HG03571 (cell line): ENCODE measurements at regions not wholly inside any gene's neighbourhood (a gene's known extent, or its start where the extent isn't known, plus 50 kb on each side); places are given as distances from the start of the nearest gene placed in this dataset.
"Not testable (repeated sequence)": the region's sequence is repeated elsewhere in the genome, so short reads cannot be mapped to it uniquely, and the experiment has no call there.

Experiments
- ATAC-seq: cut with Tn5 transposase; IDR thresholded peaks from one replicate; pipeline ENCODE4 v1.9.1; 2021; ENCODE audit not compliant: unreplicated experiment

DNA sequence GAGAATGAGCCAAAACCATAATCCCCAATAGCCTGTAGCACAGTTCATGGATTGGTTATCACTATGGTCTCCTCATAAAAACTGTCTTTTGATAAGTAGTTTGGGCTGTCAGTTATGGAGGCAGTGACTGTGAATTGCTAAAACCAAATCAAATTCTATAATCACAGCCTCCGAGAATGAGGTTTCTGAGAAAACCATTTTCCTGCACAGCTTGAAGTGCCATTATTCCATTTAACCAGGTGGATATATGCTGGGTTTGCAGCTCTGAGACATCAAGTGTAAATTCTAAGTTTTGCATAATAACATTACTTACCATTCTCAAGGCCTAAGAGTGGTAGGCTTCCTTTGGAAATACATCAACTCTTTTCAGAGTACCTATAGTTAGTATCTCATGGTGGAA is 485.4 kb downstream of the FRK start:
- no peak for ATAC-seq

- ATAC-seq: no peak
Measured at GRCh38 chr6:115573861-115574260, 486.8 kb downstream of the FRK start.

DNA sequence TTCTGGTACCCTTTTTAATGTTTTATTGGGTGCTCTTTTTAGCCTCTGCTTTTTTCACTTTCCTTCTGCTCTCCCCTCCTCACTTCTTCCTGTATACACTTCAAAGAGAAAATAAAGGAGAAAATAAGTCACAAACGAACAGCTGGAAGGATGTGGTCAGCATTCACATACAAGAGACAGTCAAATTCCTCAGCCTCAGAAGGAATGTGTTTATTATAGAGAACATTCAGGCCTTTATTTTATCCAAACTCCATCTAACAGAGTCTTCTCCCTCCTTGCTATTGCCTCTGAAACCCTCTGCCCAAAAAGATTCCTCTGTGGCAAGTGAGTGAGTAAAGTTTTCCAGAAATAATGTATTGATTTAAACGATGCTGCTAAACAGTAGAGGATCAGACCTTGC is 490.4 kb downstream of the FRK start:
- ATAC-seq: no peak

GRCh38 chr6:115554060-115554459 is 506.6 kb downstream of the FRK start:
- ATAC-seq: no peak

GRCh38 chr6:115551527-115551926 is 509.2 kb downstream of the FRK start:
- ATAC-seq: no peak

- ATAC-seq: no peak
Measured at GRCh38 chr6:115545672-115545986, 515.1 kb downstream of the FRK start.

DNA sequence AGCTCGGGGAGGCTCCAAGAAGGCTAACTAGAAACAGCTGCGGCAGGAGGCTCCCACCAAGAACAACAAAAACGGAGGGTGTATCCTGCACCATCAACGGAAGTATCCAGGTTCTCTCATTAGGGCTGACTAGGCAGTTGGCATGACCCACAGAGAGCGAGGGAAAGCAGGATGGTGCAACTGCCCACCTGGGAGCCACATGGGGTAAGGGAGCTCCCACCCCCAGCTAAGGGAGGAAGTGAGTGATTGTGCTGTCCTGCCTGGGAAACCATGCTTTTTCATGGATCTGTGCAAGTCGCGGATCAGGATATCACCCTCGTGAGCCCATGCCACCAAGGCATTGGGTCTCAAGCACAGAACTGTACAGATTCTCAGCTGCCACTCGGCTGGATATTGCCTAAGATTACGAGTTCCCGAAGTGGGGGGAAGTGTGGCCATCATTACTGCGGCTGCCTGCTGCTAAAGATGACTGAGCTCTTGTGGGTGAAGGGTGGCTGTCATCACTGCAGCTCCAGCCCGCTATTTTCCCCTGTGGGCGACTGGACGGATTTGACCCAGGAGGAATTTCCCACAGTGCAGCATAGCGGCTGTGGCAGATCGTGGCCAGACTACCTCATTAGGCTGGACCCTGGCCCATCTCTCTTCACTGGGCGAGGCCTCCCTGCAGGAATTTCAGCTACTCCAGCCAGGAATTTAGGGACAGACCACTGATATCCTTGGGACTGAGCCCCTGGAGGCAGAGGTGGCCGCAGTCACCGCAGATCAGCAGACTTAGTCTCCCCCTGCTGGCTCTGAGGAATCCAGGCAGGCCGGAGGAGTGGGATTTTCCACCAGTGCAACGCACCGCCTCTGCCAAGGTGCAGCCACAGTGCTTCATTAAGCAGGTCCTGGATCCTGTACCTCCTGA is 515.7 kb downstream of the FRK start:
- no peak for ATAC-seq

DNA sequence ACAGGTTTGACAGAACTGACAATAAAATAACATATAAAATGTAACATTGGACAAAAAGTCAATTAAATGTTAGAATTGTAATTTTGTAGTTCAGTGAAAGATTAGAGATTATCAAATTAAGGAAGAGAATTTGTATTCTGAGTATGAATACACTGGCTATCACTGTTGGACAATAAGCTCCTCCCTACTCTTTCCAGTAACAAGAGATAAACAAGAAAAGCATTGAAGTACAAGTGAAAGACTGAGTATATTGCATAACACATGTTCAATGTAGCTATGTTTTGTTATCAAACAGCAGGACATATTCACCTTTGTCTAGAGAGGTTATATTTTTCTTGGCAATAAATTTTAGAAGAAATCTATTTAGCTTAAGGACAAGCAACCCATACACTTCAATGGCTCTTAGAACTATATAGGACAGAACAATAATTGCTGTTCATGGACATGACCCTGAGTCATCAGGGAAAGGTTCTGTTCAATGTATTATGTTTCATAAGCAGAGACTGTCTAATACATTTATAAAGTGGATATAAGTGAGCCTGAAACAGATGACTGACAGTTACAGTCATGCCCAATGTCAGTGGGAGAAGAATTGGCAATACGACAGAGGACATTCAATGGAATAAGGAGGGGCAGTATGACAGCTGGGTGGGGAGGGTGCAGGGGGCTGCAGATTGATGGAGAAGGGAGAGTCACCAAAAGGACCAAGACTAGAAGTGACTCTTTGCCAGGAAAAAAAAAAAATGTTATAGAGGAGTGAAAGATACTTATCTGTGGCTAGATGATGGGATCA is 520.4 kb downstream of the FRK start:
- ATAC-seq: no peak

- no peak for ATAC-seq
Measured at GRCh38 chr6:115539531-115539930, 521.2 kb downstream of the FRK start.

DNA sequence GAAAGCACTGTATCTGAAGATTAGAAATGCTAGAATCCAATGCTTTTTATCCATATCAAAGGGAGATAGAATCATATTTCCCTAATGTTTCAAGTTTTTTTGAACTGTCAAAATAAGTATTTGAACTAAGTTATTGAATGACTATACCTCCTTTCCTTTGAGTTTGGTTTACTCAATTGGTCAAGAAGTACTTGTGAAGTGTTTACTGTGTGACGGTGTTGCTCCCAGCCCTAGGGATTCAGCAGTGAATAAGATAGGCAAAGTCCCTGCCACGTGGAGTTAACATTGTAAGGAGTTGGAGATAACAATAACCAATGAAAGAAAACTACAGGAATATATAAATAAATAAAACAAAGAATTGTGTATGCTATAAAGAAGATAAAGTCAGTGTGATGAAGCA is 535.9 kb downstream of the FRK start:
- no peak for ATAC-seq

DNA sequence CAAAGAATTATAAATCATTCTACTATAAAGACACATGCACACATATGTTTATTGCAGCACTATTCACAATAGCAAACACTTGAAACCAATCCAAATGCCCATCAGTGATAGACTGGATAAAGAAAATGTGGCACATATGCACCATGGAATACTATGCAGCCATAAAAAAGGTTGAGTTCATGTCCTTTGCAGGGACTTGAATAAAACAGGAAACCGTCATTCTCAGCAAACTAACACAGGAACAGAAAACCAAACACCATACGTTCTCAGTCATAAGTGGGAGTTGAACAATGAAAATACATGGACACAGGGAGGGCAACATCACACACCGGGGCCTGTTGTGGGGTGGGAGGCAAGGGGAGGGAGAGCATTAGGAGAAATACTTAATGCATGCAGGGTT is 538.9 kb downstream of the FRK start:
- ATAC-seq: not testable (repeated sequence)

GRCh38 chr6:115514656-115515055 is 546.0 kb downstream of the FRK start:
- no peak for ATAC-seq

DNA sequence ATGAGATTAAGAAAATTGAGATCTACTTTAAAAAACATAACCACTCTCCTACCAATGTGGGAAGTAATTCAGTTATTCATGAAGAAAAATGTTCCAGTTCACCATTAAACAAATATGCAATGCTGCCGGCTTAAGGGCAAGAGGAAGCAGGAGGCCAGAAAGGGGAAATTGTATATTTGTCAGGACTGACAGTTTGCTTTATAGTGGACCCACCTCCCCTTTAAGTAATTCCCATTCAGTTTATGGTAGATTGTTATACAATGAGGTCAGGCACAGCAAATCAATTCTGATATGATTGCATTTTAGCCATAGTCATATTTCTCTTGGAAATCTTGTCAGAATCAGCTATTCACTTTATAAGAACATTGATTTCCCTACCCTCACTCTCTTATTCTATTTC is 547.8 kb downstream of the FRK start:
- ATAC-seq: no peak

DNA sequence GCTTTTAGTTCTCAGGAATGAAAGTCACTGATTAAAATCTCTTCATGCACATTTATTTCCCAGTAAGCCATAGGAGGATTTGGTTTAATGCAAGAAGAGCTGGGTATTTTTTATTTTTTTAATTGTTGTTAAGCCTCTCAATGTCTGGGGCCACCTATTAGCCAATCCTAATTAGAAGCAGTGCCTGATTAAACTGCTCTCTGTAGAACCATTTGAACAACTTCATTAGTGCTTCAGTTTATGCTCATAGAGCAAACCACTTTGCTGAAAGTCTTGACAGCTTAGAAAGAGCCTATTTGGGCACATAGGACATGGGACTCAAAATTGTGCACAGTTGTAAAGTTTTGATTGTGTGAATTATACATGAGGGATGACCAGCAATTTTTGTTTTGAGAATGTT is 548.9 kb downstream of the FRK start:
- ATAC-seq: no peak

DNA sequence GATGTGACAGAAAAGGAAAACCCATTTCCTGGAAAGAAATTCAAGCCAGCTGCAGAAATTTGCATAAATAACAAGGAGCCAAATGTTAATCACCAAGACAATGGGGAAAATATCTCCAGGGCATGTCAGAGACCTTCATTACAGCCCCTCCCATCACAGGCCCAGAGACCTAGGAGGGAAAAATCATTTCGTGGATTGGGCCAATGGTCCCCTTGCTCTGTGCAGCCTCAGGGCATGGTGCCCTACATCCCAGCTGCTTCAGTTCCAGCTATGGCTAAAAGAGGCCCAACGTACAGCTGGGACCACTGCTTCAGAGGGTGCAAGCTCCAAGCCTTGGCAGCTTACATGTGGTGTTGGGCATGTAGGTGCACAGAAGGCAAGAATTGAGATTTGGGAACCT is 558.3 kb downstream of the FRK start:
- ATAC-seq: not testable (repeated sequence)

- no peak for ATAC-seq
Measured at GRCh38 chr6:115495184-115495583, 565.5 kb downstream of the FRK start.

- ATAC-seq: no peak
Measured at GRCh38 chr6:115487331-115487730, 573.4 kb downstream of the FRK start.

DNA sequence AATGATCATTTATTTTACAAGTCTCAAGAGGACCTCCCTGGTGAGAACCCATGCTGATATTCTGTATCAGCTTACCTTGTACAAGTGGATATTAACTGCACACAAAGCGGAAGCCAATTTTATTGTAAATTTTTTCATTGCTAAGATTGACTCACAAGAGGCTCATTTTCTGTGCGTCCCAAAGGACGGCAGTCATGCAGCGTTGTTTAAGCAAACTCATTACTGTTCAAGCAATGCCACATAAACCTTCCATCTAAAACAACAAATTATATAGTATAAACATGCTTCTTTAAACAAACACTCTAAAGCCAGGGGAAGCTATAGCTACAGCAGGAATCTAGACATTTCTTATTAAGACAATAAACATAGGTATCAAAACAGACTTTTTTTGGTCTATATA is 575.3 kb downstream of the FRK start:
- ATAC-seq: no peak

DNA sequence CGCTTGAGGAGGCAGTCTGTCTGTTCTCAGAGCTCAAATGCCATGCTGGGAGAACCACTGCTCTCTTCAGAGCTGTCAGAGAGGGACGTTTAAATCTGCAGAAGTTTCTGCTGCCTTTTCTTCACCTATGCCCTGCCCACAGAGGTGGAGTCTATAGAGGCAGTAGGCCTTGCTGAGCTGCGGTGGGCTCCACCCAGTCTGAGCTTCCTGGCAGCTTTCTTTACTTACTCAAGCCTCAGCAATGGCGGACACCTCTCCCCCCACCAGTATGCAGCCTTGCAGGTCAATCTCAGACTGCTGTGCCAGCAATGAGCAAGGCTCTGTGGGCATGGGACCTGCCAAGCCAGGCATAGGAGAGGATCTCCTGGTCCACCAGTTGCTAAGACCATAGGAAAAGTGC is 580.1 kb downstream of the FRK start:
- ATAC-seq: not testable (repeated sequence)

GRCh38 chr6:115474443-115475041 is 586.1 kb downstream of the FRK start:
- ATAC-seq: no peak

DNA sequence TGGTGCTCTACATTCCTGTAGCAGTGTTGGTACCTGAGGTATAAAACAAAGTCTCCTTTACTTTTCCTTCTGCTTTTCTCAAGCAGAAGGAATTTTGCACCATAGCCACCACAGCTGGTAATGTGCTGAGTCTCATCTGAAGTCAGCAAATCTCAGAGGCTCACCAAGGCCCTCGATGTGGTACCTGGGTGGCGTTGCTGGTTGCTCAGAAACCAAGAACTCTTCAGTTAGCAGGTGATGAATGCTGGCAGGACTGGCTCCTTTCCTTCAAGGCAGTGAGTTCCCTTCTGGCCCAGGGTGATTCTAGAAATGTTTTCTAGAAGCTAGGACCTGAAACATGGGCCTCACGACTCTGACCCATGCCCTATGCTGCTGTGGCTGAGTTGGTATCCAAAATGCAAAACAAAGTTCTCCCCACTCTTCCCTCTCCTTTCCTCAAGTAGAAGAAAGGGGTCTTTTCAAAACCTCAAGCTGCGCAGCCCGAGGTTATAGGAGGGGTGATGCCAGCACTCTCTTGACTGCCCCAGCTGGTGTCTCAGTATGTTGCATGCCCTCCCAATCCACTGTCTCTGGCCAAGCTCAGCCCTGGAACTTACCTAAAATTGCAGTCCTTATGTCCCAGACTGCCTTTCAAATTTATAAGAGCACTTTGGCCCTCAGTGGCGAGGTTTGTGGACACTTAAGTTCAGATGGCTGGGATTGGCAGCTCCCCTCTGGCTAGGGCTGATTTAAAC is 592.3 kb downstream of the FRK start:
- ATAC-seq: no peak
